Progenitor cell of endocrine pancreas (in vitro differentiated cells): ENCODE measurements at regions not wholly inside any gene's neighbourhood (a gene's known extent, or its start where the extent isn't known, plus 50 kb on each side); places are given as distances from the start of the nearest gene placed in this dataset.

ENCODE experiments used
- DNase-seq: peaks from one replicate; pipeline ENCODE4 v3.0.0; 2021; ENCODE audit warnings: low spot score; ENCODE audit not compliant: unreplicated experiment
- H3K27ac Mint-ChIP-seq: 2 replicates; pipeline ENCODE4 v1.8.0; 2021; ENCODE audit warnings: mild to moderate bottlenecking, moderate library complexity, mixed read lengths
- H3K27me3 Mint-ChIP-seq: 2 replicates; pipeline ENCODE4 v1.8.0; 2021; ENCODE audit warnings: mixed read lengths
- H3K36me3 Mint-ChIP-seq: 2 replicates; pipeline ENCODE4 v1.8.0; 2022; ENCODE audit warnings: mixed read lengths; ENCODE audit not compliant: insufficient read depth
- H3K4me1 Mint-ChIP-seq: 2 replicates; pipeline ENCODE4 v1.8.0; 2021; ENCODE audit warnings: low read depth, mixed read lengths
- H3K4me3 Mint-ChIP-seq: 2 replicates; pipeline ENCODE4 v1.8.0; 2021; ENCODE audit warnings: low read depth, mild to moderate bottlenecking, moderate library complexity, mixed read lengths
- H3K9me3 Mint-ChIP-seq: 2 replicates; pipeline ENCODE4 v1.8.0; 2021; ENCODE audit warnings: low read depth, mixed read lengths
- TF ChIP-seq, protein P1 (sequence below): fragments of 200-600 bp; sonication (generic); IDR thresholded peaks from one replicate; pipeline ENCODE4 v1.5.0; 2021; ENCODE audit warnings: antibody characterized with exemption, mild to moderate bottlenecking; ENCODE audit not compliant: unreplicated experiment

DNA sequence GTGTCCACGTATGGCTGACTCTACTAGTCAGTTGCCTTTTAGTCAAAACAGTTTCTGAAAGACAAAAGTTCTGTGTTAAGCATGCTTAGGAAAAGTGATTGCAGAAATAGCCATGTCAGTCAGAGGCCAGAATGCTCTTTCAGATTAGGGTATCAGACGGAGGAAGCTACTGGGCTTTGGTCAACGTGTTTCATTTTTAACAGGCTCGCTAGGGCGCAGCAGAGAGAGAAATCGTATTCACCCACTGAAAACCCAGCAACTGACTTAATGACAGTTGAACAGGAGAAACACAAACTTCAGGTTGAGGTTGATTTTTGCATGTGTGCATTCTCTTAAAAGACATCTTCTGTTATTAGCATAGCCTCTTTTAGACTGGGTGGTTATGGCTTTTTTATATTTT lies 322.6 kb upstream of the KIAA1217 start:
- peaks cover 41% of the 10 kb centered on the region for H3K4me1 Mint-ChIP-seq
- H3K4me3 Mint-ChIP-seq, result no peak overlapping the region
- H3K9me3 Mint-ChIP-seq, result peaks cover 11% of the 10 kb centered on the region
- DNase-seq, result no peak
- TF ChIP-seq, protein P1, sequence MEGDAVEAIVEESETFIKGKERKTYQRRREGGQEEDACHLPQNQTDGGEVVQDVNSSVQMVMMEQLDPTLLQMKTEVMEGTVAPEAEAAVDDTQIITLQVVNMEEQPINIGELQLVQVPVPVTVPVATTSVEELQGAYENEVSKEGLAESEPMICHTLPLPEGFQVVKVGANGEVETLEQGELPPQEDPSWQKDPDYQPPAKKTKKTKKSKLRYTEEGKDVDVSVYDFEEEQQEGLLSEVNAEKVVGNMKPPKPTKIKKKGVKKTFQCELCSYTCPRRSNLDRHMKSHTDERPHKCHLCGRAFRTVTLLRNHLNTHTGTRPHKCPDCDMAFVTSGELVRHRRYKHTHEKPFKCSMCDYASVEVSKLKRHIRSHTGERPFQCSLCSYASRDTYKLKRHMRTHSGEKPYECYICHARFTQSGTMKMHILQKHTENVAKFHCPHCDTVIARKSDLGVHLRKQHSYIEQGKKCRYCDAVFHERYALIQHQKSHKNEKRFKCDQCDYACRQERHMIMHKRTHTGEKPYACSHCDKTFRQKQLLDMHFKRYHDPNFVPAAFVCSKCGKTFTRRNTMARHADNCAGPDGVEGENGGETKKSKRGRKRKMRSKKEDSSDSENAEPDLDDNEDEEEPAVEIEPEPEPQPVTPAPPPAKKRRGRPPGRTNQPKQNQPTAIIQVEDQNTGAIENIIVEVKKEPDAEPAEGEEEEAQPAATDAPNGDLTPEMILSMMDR, result peak; percentile 32
- H3K27me3 Mint-ChIP-seq, result no peaks in the 10 kb centered on the region
- peaks cover 2% of the 10 kb centered on the region for H3K36me3 Mint-ChIP-seq
- no peak overlapping the region for H3K27ac Mint-ChIP-seq

DNA sequence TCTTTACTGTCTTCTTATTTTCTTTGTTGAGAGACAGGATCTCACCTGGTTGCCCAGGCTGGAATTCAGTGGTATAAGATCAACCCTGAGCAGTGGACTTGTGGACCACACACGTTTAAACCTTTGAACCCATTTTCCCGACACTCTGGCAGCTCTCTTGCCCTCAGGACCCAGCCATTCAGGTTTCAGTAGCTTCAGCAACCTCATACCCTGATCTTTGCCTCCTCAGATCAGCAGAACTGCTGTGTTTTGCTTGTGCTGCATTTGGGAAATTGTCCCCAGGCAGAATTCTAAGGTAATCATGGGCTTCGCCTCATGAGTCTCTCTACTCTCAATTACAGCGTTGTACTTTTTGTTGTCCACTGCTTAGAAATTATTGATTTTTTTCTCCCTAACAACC lies 317.6 kb upstream of the KIAA1217 start:
- TF ChIP-seq, protein P1, result no peak

GRCh38 chr10:23892296-23892695 lies 316.6 kb upstream of the KIAA1217 start:
- no peak for DNase-seq
- no peaks in the 10 kb centered on the region for H3K36me3 Mint-ChIP-seq
- H3K27me3 Mint-ChIP-seq, result no peaks in the 10 kb centered on the region
- TF ChIP-seq, protein P1, result no peak
- H3K27ac Mint-ChIP-seq, result no peak overlapping the region
- H3K4me1 Mint-ChIP-seq, result peaks cover 6% of the 10 kb centered on the region
- no peak overlapping the region for H3K4me3 Mint-ChIP-seq
- H3K9me3 Mint-ChIP-seq, result no peaks in the 10 kb centered on the region

More for the DNA sequence above, 317.6 kb upstream of the KIAA1217 start:
- Mint-ChIP-seq H3K4me3 (no peak overlapping the region), H3K4me1 (peaks cover 7% of the 10 kb centered on the region), H3K9me3 (no peaks in the 10 kb centered on the region), H3K36me3 (no peaks in the 10 kb centered on the region), H3K27ac (peak overlapping the region; percentile 46), H3K27me3 (no peaks in the 10 kb centered on the region)
- DNase-seq, result no peak

- DNase-seq, result no peak
- H3K4me3 Mint-ChIP-seq, result no peak overlapping the region
- no peaks in the 10 kb centered on the region for H3K27me3 Mint-ChIP-seq
- no peaks in the 10 kb centered on the region for H3K9me3 Mint-ChIP-seq
- H3K4me1 Mint-ChIP-seq, result peaks cover 1% of the 10 kb centered on the region
- TF ChIP-seq, protein P1, result no peak
- no peaks in the 10 kb centered on the region for H3K36me3 Mint-ChIP-seq
- no peak overlapping the region for H3K27ac Mint-ChIP-seq
These were observed 311.7 kb upstream of the KIAA1217 start for GRCh38 chr10:23897267-23897666.

GRCh38 chr10:23897861-23898260 lies 311.1 kb upstream of the KIAA1217 start:
- Mint-ChIP-seq H3K27me3 (no peaks in the 10 kb centered on the region), H3K27ac (no peak overlapping the region), H3K4me1 (peaks cover 1% of the 10 kb centered on the region), H3K36me3 (no peaks in the 10 kb centered on the region), H3K9me3 (no peaks in the 10 kb centered on the region), H3K4me3 (no peak overlapping the region)
- TF ChIP-seq, protein P1, result no peak
- DNase-seq, result no peak
